Bronchial epithelial cell (primary cell): ENCODE measurements at regions not wholly inside any gene's neighbourhood (a gene's known extent, or its start where the extent isn't known, plus 50 kb on each side); places are given as distances from the start of the nearest gene placed in this dataset.

Experiments
- DNase-seq: peaks from one replicate; pipeline ENCODE4 v3.0.0-alpha.2; 2010; ENCODE audit warnings: low read depth
- FAIRE-seq: peaks from 2 replicates; lab custom pipeline; 2011; peaks lifted over from hg19 to GRCh38; lab: Jason Lieb, UNC
- H3K27me3 ChIP-seq: 2 replicates; pipeline ENCODE4 v1.5.1; 2011; ENCODE audit warnings: low read length; ENCODE audit not compliant: control insufficient read depth, insufficient read depth
- H3K36me3 ChIP-seq: 2 replicates; pipeline ENCODE4 v1.5.1; 2011; ENCODE audit warnings: low read length; ENCODE audit not compliant: control insufficient read depth, insufficient read depth
- H3K4me3 ChIP-seq: 2 replicates; pipeline ENCODE4 v1.5.1; 2011; ENCODE audit warnings: mild to moderate bottlenecking, low read depth, low read length, control low read depth
- CTCF ChIP-seq: IDR thresholded peaks from 2 replicates; pipeline ENCODE4 v1.5.1; 2011; ENCODE audit warnings: mild to moderate bottlenecking, moderate library complexity, low read length, control low read depth, inconsistent platforms; ENCODE audit not compliant: insufficient read depth, severe bottlenecking

- TF ChIP-seq CTCF = no peak
- H3K36me3 ChIP-seq = no peaks in the 10 kb centered on the region
- H3K4me3 ChIP-seq = no peak overlapping the region
- FAIRE-seq (no peak), DNase-seq (no peak)
- H3K27me3 ChIP-seq = no peaks in the 10 kb centered on the region
Measured at GRCh38 chrX:155673338-155673737, 60.6 kb upstream of the TMLHE start.

- no peak for DNase-seq
- no peak for FAIRE-seq
- no peak for TF ChIP-seq CTCF
- Histone ChIP-seq H3K36me3 (no peaks in the 10 kb centered on the region), H3K27me3 (no peaks in the 10 kb centered on the region), H3K4me3 (no peak overlapping the region)
Measured at GRCh38 chrX:155666741-155667140, 54.0 kb upstream of the TMLHE start.
